ENCODE measurements at regions not wholly inside any gene's neighbourhood (a gene's known extent, or its start where the extent isn't known, plus 50 kb on each side); places are given as distances from the start of the nearest gene placed in this dataset.

- Histone ChIP-seq H3K4me1 (no peaks in the 10 kb centered on the region), H3K36me3 (no peaks in the 10 kb centered on the region), H3K4me3 (no peak overlapping the region), H3K27me3 (no peaks in the 10 kb centered on the region), H3K27ac (no peak overlapping the region), H3K9me3 (no peaks in the 10 kb centered on the region)
- intact Hi-C loops (cut with DNase I): no loop called here
- no peak for TF ChIP-seq CTCF (IDR thresholded peaks at IDR 0.05)
- ATAC-seq (no peak), DNase-seq (no peak)
Observed at GRCh38 chr9:1959371-1959770, 55.8 kb upstream of the SMARCA2 start.

DNA sequence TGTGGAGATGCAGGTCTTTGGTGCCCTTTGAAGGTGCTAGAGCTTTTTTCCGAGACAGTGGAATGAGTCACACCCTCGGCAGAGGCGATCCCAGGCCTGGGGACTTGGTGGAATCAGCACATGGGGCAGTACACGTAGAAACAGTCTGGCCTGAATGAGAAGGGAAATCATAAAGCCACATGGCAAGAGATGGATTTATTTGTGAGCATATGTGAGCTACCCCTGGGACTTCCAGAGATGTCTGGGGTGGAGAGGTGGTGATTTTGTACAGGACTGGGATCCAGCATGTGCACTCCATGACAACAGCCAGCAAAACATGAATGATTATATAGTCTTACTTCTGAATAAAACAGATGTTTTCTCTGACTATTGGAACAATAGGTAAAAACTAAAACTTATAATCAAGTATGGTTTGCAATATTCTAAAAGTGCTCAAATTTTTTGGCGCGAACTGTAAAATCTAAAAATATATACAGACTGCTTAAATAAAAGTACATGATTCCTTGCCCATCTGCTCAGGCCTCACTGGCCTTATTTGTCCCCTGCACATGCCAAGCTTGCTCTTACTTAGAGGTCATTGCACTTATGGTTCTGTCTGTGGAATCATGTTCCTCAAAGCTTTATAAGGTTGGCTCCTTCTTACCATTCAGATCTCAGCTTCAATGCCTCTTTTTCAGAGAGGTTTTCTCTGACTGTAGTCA is 54.7 kb upstream of the SMARCA2 start:
- H3K9me3 ChIP-seq: no peaks in the 10 kb centered on the region
- no peak overlapping the region for H3K27ac ChIP-seq
- DNase-seq (no peak), ATAC-seq (no peak)
- H3K4me1 ChIP-seq: no peaks in the 10 kb centered on the region
- H3K36me3 ChIP-seq: no peaks in the 10 kb centered on the region
- no peak overlapping the region for H3K4me3 ChIP-seq
- TF ChIP-seq CTCF (IDR thresholded peaks at IDR 0.05): no peak
- H3K27me3 ChIP-seq: no peaks in the 10 kb centered on the region
- intact Hi-C loops (cut with DNase I): no loop called here

DNA sequence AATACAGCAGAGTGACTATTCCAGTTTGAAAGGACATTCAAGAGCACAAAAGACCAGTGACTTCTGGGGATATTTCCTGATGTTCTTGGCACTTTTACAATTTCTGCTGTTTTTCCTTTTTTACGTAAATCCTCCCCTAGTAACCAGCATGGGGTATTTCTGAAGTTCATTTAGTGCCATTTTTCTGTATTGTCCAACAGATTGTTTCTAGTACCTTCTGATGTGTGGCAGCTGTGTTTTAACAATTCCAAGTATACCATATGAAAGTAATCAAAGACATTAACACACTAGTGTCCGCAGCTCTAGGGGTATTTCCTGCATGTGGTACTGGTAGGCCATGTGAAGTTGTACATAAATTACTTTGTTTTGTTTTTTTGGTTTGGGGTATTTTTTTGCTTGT is 53.0 kb upstream of the SMARCA2 start:
- ATAC-seq (no peak), DNase-seq (peak in 2 of 4 donors; percentile 51 to 70)
- no peaks in the 10 kb centered on the region for H3K4me1 ChIP-seq
- no peaks in the 10 kb centered on the region for H3K36me3 ChIP-seq
- no peak overlapping the region for H3K4me3 ChIP-seq
- intact Hi-C loops (cut with DNase I): no loop called here
- H3K27ac ChIP-seq: no peak overlapping the region
- H3K9me3 ChIP-seq: no peaks in the 10 kb centered on the region
- no peaks in the 10 kb centered on the region for H3K27me3 ChIP-seq
- TF ChIP-seq CTCF (IDR thresholded peaks at IDR 0.05): no peak

- H3K27ac ChIP-seq: no peak overlapping the region
- DNase-seq (peak in 1 of 4 donors; percentile 39), ATAC-seq (no peak)
- H3K4me1 ChIP-seq: no peaks in the 10 kb centered on the region
- no peak overlapping the region for H3K4me3 ChIP-seq
- intact Hi-C loops (cut with DNase I): no loop called here
- TF ChIP-seq CTCF (IDR thresholded peaks at IDR 0.05): no peak
- no peaks in the 10 kb centered on the region for H3K27me3 ChIP-seq
- no peaks in the 10 kb centered on the region for H3K9me3 ChIP-seq
- H3K36me3 ChIP-seq: no peaks in the 10 kb centered on the region
Observed at GRCh38 chr9:1962588-1963106, 52.5 kb upstream of the SMARCA2 start.

- Histone ChIP-seq H3K9me3 (no peaks in the 10 kb centered on the region), H3K36me3 (no peaks in the 10 kb centered on the region), H3K4me3 (no peak overlapping the region), H3K27ac (no peak overlapping the region), H3K4me1 (no peaks in the 10 kb centered on the region), H3K27me3 (no peaks in the 10 kb centered on the region)
- TF ChIP-seq CTCF (IDR thresholded peaks at IDR 0.05): no peak
- DNase-seq (no peak), ATAC-seq (no peak)
- intact Hi-C loops (cut with DNase I): no loop called here
Observed at GRCh38 chr9:1964093-1964492, 51.1 kb upstream of the SMARCA2 start.

All from left lung (tissue), 4 donors.